SK-N-SH (cell line): ENCODE measurements at regions not wholly inside any gene's neighbourhood (a gene's known extent, or its start where the extent isn't known, plus 50 kb on each side); places are given as distances from the start of the nearest gene placed in this dataset.

ENCODE experiments used
- CHD2 ChIP-seq: fragments of 150-350 bp; IDR thresholded peaks from 2 replicates; pipeline ENCODE4 v1.6.1; 2018; ENCODE audit warnings: low read length; ENCODE audit not compliant: partially characterized antibody
- CTCF ChIP-seq: fragments of 200-600 bp; sonication (generic); IDR thresholded peaks from 2 replicates; pipeline ENCODE4 v1.6.1; 2017; ENCODE audit warnings: antibody characterized with exemption, mild to moderate bottlenecking, moderate library complexity
- EP300 ChIP-seq, 2 experiments: IDR thresholded peaks; 2 replicates each; pipeline versions ENCODE4 v1.4.0 to v1.6.1; 2012; ENCODE audit warnings: borderline replicate concordance in 1 of 2, low read depth in 1 of 2, low read length in 1 of 2
- FOXJ3 ChIP-seq: sonication (generic); formaldehyde crosslinking; IDR thresholded peaks from 2 replicates; pipeline ENCODE4 v1.5.1; 2020; ENCODE audit warnings: mild to moderate bottlenecking, missing genetic modification reagents
- FOXM1 ChIP-seq: IDR thresholded peaks from 2 replicates; pipeline ENCODE4 v1.4.0; 2012; ENCODE audit warnings: low read depth, mild to moderate bottlenecking
- GABPA ChIP-seq: IDR thresholded peaks from 2 replicates; pipeline ENCODE4 v1.4.0; 2012; ENCODE audit warnings: low read depth, mild to moderate bottlenecking
- IRF3 ChIP-seq: fragments of 150-350 bp; IDR thresholded peaks from 2 replicates; pipeline ENCODE4 v1.6.1; 2016; ENCODE audit warnings: mild to moderate bottlenecking, low read depth, low read length
- MAX ChIP-seq: IDR thresholded peaks from 2 replicates; pipeline ENCODE4 v1.4.0; 2012; ENCODE audit warnings: low read depth
- MEF2A ChIP-seq: IDR thresholded peaks from 2 replicates; pipeline ENCODE4 v1.4.0; 2012; ENCODE audit warnings: low read depth, borderline replicate concordance
- PBX3 ChIP-seq: IDR thresholded peaks from 2 replicates; pipeline ENCODE4; 2012
- RAD21 ChIP-seq: IDR thresholded peaks from 2 replicates; pipeline ENCODE4 v1.6.1; 2012; ENCODE audit warnings: mild to moderate bottlenecking, low read length
- SMC3 ChIP-seq: IDR thresholded peaks from 2 replicates; pipeline ENCODE4 v1.6.1; 2012; ENCODE audit warnings: low read depth, low read length, improper control_type of control experiment
- USF2 ChIP-seq: fragments of 150-350 bp; IDR thresholded peaks from 2 replicates; pipeline ENCODE4 v1.6.1; 2017; ENCODE audit warnings: antibody characterized with exemption, low read length, low read depth, borderline replicate concordance

GRCh38 chr4:125045311-125045710 is 269.4 kb upstream of the FAT4 start:
- TF ChIP-seq CTCF: no peak
- no peak for TF ChIP-seq EP300 (IDR thresholded peaks at IDR 0.05; ENCODE audit: borderline replicate concordance in 1 of 2, low read depth in 1 of 2, low read length in 1 of 2)
- TF ChIP-seq MEF2A: no peak
- TF ChIP-seq GABPA: no peak
- TF ChIP-seq MAX: no peak
- TF ChIP-seq PBX3: no peak
- no peak for TF ChIP-seq FOXJ3 (CRISPR knock-in tag)
- TF ChIP-seq CHD2: no peak
- TF ChIP-seq FOXM1: no peak
- TF ChIP-seq USF2: no peak
- no peak for TF ChIP-seq IRF3
- TF ChIP-seq RAD21: no peak
- no peak for TF ChIP-seq SMC3
